RWPE2 (cell line): ENCODE measurements at regions not wholly inside any gene's neighbourhood (a gene's known extent, or its start where the extent isn't known, plus 50 kb on each side); places are given as distances from the start of the nearest gene placed in this dataset.

Experiments used
- ATAC-seq: fragments of 200-7000 bp; cut with Tn5 transposase; 3 replicates; pipeline ENCODE4 v1.9.1; 2021; ENCODE audit warnings: low read depth
- DNase-seq: peaks from one replicate; pipeline ENCODE4 v3.0.0-alpha.2; 2020; ENCODE audit warnings: low spot score
- H3K27ac ChIP-seq: fragments of 450-650 bp; 2 replicates; pipeline ENCODE4 v1.5.1; 2017; ENCODE audit warnings: mild to moderate bottlenecking; ENCODE audit not compliant: poor library complexity, severe bottlenecking
- H3K27me3 ChIP-seq: fragments of 250-450 bp; sonication (Bioruptor Pico); 2 replicates; pipeline ENCODE4 v1.5.1; 2021; ENCODE audit warnings: mild to moderate bottlenecking, moderate library complexity; ENCODE audit not compliant: insufficient read depth, poor library complexity, severe bottlenecking
- H3K36me3 ChIP-seq: fragments of 250-450 bp; sonication (Bioruptor Pico); 2 replicates; pipeline ENCODE4 v1.5.1; 2020; ENCODE audit warnings: low read depth, mild to moderate bottlenecking, moderate library complexity
- H3K4me1 ChIP-seq: fragments of 250-450 bp; sonication (Bioruptor Pico); 2 replicates; pipeline ENCODE4 v1.5.1; 2021; ENCODE audit warnings: mild to moderate bottlenecking, moderate library complexity; ENCODE audit not compliant: insufficient read depth, poor library complexity, severe bottlenecking
- H3K4me3 ChIP-seq: fragments of 250-450 bp; sonication (Bioruptor Pico); 2 replicates; pipeline ENCODE4 v1.5.1; 2021; ENCODE audit warnings: mild to moderate bottlenecking, moderate library complexity; ENCODE audit not compliant: severe bottlenecking
- H3K9me3 ChIP-seq: fragments of 250-450 bp; sonication (Bioruptor Pico); 2 replicates; pipeline ENCODE4 v1.5.1; 2021; ENCODE audit warnings: mild to moderate bottlenecking, moderate library complexity; ENCODE audit not compliant: severe bottlenecking
- TF ChIP-seq, protein P1 (sequence below): fragments of 450-650 bp; IDR thresholded peaks from one replicate; pipeline ENCODE4 v1.5.1; 2017; ENCODE audit warnings: mild to moderate bottlenecking, moderate library complexity; ENCODE audit not compliant: poor library complexity, severe bottlenecking

DNA sequence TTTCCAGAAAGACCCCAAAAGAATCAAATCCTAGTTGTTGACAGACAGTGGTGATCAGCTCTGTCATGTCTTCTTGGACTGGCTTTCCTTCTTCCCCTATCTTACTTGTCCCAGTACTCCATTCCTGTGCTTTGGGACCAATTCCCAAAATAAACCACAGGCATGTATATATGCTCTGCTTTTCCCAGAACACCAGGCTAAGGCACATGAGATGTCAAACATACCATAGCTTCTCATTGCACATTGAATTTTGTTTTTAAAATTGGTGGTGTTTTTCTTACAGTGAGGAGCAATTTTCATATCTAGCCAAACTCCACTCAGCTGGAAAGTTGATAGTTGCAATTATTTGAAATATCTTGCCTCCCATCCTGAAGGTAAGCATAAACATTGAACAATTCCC is 88.9 kb upstream of the RGPD4 start:
- Histone ChIP-seq H3K4me1 (no peaks in the 10 kb centered on the region), H3K36me3 (no peaks in the 10 kb centered on the region), H3K9me3 (no peaks in the 10 kb centered on the region), H3K27ac (no peak overlapping the region), H3K4me3 (no peak overlapping the region), H3K27me3 (no peaks in the 10 kb centered on the region)
- TF ChIP-seq, protein P1, sequence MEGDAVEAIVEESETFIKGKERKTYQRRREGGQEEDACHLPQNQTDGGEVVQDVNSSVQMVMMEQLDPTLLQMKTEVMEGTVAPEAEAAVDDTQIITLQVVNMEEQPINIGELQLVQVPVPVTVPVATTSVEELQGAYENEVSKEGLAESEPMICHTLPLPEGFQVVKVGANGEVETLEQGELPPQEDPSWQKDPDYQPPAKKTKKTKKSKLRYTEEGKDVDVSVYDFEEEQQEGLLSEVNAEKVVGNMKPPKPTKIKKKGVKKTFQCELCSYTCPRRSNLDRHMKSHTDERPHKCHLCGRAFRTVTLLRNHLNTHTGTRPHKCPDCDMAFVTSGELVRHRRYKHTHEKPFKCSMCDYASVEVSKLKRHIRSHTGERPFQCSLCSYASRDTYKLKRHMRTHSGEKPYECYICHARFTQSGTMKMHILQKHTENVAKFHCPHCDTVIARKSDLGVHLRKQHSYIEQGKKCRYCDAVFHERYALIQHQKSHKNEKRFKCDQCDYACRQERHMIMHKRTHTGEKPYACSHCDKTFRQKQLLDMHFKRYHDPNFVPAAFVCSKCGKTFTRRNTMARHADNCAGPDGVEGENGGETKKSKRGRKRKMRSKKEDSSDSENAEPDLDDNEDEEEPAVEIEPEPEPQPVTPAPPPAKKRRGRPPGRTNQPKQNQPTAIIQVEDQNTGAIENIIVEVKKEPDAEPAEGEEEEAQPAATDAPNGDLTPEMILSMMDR: no peak
- DNase-seq (no peak), ATAC-seq (no peak)

DNA sequence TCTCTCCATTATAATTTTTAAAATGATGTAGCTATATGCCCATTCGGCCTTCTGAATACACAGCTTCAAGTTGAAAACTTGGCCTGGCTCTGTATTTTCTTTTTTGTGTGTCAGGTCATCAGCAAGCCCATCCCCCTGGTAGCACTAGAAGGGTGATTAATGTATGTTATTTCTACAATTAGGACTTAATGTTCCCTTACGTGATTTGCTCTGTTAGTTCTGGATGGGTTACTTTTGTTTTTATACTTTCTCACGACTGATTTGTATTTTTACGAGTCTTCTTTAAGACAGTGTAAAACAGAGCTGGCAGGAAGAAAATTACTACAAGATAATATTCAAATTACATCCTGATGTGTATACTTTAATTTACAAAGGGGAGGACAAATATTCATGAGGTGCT is 88.4 kb upstream of the RGPD4 start:
- ATAC-seq (no peak), DNase-seq (no peak)
- H3K4me3 ChIP-seq: no peak overlapping the region
- H3K27ac ChIP-seq: no peak overlapping the region
- H3K27me3 ChIP-seq: no peaks in the 10 kb centered on the region
- no peaks in the 10 kb centered on the region for H3K36me3 ChIP-seq
- no peaks in the 10 kb centered on the region for H3K4me1 ChIP-seq
- H3K9me3 ChIP-seq: no peaks in the 10 kb centered on the region
- TF ChIP-seq, protein P1: no peak

DNA sequence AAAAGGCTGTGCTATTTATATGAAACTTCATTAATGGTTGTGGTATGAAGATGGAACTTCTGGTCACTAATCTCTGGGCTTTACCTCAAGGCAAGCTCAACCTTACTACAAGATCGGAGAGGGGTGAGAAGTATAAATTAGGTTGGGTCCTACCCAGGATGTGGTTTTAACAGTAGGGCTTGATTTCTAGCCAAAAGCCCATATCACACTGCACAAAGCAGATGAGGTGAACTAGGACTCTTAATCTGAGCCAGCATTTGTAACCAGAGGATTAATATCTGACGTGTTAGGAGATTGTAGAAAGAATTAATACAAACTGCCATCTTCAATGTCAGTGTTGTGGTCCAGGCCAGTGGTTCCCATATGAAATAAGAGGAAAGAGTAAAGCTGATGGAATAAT is 86.4 kb upstream of the RGPD4 start:
- no peak overlapping the region for H3K27ac ChIP-seq
- no peaks in the 10 kb centered on the region for H3K9me3 ChIP-seq
- no peak overlapping the region for H3K4me3 ChIP-seq
- DNase-seq (no peak), ATAC-seq (no peak)
- no peaks in the 10 kb centered on the region for H3K27me3 ChIP-seq
- H3K4me1 ChIP-seq: no peaks in the 10 kb centered on the region
- H3K36me3 ChIP-seq: no peaks in the 10 kb centered on the region
- TF ChIP-seq, protein P1: no peak

DNA sequence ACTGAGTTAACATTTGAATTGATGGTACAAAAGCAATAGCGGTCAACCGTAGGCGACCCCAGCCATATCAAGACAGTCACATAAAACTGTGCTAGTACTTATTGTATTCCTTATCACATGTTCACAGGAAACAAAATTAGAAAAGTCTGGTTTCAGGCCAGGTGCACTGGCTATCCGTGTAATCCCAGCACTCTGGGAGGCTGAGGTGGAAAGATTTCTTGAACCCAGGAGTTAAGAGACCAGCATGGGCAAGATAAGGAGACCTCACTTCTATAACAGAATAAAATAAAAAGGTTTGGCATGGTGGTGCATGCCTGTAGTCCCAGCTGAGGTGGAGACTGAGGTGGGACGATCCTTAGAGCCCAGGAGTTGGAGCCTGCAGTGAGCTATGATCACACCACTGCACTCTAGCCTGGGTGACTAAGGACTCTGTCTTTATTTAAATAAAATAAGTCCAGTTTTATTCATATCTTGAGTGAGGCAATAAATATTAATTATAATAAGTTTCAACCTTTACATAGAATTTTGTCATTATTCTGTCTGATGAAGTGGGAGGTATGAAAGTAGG is 84.1 kb upstream of the RGPD4 start:
- TF ChIP-seq, protein P1: no peak
- no peaks in the 10 kb centered on the region for H3K9me3 ChIP-seq
- no peak overlapping the region for H3K4me3 ChIP-seq
- no peak overlapping the region for H3K27ac ChIP-seq
- no peaks in the 10 kb centered on the region for H3K4me1 ChIP-seq
- no peaks in the 10 kb centered on the region for H3K36me3 ChIP-seq
- DNase-seq: no peak
- no peaks in the 10 kb centered on the region for H3K27me3 ChIP-seq
- no peak for ATAC-seq

DNA sequence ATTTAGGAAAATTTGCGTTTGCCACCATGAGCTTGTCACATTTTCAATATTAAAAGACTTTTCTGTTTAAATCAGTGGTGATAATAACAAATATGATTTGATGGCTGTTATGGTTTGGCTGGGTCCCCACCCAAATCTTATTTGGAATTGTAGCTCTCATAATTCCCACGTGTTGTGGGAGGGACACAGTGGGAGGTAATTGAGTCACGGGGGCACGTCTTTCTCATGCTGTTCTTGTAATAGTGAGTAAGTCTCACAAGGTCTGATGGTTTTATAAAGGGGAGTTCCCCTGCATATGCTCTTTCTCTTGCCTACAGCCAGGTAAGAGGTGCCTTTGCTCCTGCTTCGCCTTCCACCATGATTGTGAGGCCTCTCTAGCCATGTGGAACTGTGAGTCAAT is 83.4 kb upstream of the RGPD4 start:
- H3K4me3 ChIP-seq: no peak overlapping the region
- TF ChIP-seq, protein P1: no peak
- no peak for ATAC-seq
- no peaks in the 10 kb centered on the region for H3K36me3 ChIP-seq
- no peak overlapping the region for H3K27ac ChIP-seq
- H3K9me3 ChIP-seq: no peaks in the 10 kb centered on the region
- H3K4me1 ChIP-seq: no peaks in the 10 kb centered on the region
- DNase-seq: no peak
- no peaks in the 10 kb centered on the region for H3K27me3 ChIP-seq
